ENCODE measurements at regions not wholly inside any gene's neighbourhood (a gene's known extent, or its start where the extent isn't known, plus 50 kb on each side); places are given as distances from the start of the nearest gene placed in this dataset.
"Not testable (repeated sequence)": the region's sequence is repeated elsewhere in the genome, so short reads cannot be mapped to it uniquely, and the experiment has no call there.

DNA sequence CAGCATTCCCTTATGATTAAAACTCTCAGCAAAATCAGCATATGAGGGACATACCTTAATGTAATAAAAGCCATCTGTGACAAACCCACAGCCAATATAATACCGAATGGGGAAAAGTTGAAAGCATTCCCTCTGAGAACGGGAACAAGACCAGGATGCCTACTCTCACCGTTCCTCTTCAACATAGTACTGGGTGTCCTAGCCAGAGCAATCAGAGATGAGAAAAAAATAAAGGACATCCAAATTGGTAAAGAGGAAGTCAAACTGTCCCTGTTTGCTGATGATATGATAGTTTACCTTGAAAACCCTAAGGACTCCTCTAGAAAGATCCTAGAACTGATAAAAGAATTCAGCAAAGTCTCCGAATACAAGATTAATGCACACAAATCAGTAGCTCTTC, 141.6 kb upstream of the MAN1A1 start:
- not testable (repeated sequence) for TF ChIP-seq POLR2A, CTCF, POLR2AphosphoS5 (IDR thresholded peaks at IDR 0.05)

Measured in gastroesophageal sphincter (tissue), 3 donors.